Natural killer cell (primary cell): ENCODE measurements at regions not wholly inside any gene's neighbourhood (a gene's known extent, or its start where the extent isn't known, plus 50 kb on each side); places are given as distances from the start of the nearest gene placed in this dataset.
A peak's percentile ranks its signal among the peaks of the same experiment; 100 is the strongest.

Experiments used
- ATAC-seq, 3 donors: fragments of 150-1000 bp in 2 of 3; fragments of 200-7000 bp in 1 of 3; cut with Tn5 transposase; 1 replicate in 1 of 3; 2 replicates in 2 of 3; pipeline ENCODE4 v1.10.0; 2021; ENCODE audit warnings: mild to moderate bottlenecking in 2 of 3, moderate library complexity in 2 of 3
- DNase-seq, 2 donors: peaks; one replicate each; pipeline versions ENCODE4 v3.0.0 to v3.0.0-alpha.2; 2013 to 2021; ENCODE audit warnings: mixed read lengths in 1 of 2
- H3K27ac ChIP-seq: one replicate; pipeline ENCODE4 v1.5.1; 2013; ENCODE audit warnings: mild to moderate bottlenecking, low read length
- H3K27me3 ChIP-seq: one replicate; pipeline ENCODE4 v1.6.1; 2013; ENCODE audit warnings: low read length; ENCODE audit not compliant: control insufficient read depth, insufficient read depth
- H3K36me3 ChIP-seq: one replicate; pipeline ENCODE4 v1.6.1; 2013; ENCODE audit warnings: low read length; ENCODE audit not compliant: control insufficient read depth, insufficient read depth
- H3K4me1 ChIP-seq: one replicate; pipeline ENCODE4 v1.6.1; 2013; ENCODE audit warnings: low read length; ENCODE audit not compliant: control insufficient read depth, insufficient read depth
- H3K4me3 ChIP-seq: one replicate; pipeline ENCODE4 v1.5.1; 2013; ENCODE audit warnings: low read length
- H3K9me3 ChIP-seq: one replicate; pipeline ENCODE4 v1.6.1; 2013; ENCODE audit warnings: low read length; ENCODE audit not compliant: control insufficient read depth, insufficient read depth
- H3K27ac Mint-ChIP-seq, 2 donors: one replicate each; pipeline ENCODE4 v1.8.0; 2022; ENCODE audit warnings: mild to moderate bottlenecking in 2 of 2, mixed read lengths in 2 of 2, moderate library complexity in 1 of 2
- H3K27me3 Mint-ChIP-seq, 2 donors: one replicate each; pipeline ENCODE4 v1.8.0; 2022; ENCODE audit warnings: low read depth in 2 of 2, mixed read lengths in 2 of 2
- H3K36me3 Mint-ChIP-seq: one replicate; pipeline ENCODE4 v1.8.0; 2022; ENCODE audit warnings: mixed read lengths
- H3K4me1 Mint-ChIP-seq, 2 donors: one replicate each; pipeline ENCODE4 v1.8.0; 2022; ENCODE audit warnings: mixed read lengths in 2 of 2
- H3K4me3 Mint-ChIP-seq: one replicate; pipeline ENCODE4 v1.8.0; 2022; ENCODE audit warnings: mild to moderate bottlenecking, moderate library complexity, mixed read lengths
- H3K9me3 Mint-ChIP-seq, 2 donors: one replicate each; pipeline ENCODE4 v1.8.0; 2022; ENCODE audit warnings: mixed read lengths in 2 of 2
- WGBS: methylation state at CpG from one replicate; pipeline ENCODE4 v1.1.7; 2013; ENCODE audit warnings: missing lambda C conversion rate; ENCODE audit not compliant: insufficient coverage; 5-methylcytosine and 5-hydroxymethylcytosine counted together
- intact Hi-C: fragments of 100-400 bp; cut with micrococcal nuclease; formaldehyde crosslinking; loops from one replicate; pipeline ENCODE4 v1.14.2; 2022
- TF ChIP-seq, protein P1 (sequence below): fragments of 200-600 bp; IDR thresholded peaks from one replicate; pipeline ENCODE4 v1.8.0; 2022; ENCODE audit warnings: antibody characterized with exemption

DNA sequence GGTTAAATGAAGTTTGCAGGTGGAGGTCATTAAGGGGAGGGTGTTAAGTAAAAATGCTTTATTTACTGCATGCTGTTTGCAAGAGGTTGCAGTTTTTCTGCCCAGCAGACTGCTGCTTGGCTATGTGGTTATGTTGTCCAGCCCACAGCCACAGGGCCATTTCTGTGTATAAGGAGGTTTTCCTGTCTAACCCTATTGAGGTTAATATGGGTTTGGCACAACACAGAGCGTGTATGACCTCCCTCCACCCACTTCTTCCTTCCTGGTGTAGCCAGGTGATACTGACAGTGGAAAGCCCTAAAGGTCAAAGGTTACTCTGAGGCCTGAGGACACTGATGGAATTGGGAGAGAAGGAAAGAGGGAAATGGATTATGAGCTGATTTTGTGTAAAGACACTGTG, 253.7 kb upstream of the PWP1 start:
- TF ChIP-seq, protein P1, sequence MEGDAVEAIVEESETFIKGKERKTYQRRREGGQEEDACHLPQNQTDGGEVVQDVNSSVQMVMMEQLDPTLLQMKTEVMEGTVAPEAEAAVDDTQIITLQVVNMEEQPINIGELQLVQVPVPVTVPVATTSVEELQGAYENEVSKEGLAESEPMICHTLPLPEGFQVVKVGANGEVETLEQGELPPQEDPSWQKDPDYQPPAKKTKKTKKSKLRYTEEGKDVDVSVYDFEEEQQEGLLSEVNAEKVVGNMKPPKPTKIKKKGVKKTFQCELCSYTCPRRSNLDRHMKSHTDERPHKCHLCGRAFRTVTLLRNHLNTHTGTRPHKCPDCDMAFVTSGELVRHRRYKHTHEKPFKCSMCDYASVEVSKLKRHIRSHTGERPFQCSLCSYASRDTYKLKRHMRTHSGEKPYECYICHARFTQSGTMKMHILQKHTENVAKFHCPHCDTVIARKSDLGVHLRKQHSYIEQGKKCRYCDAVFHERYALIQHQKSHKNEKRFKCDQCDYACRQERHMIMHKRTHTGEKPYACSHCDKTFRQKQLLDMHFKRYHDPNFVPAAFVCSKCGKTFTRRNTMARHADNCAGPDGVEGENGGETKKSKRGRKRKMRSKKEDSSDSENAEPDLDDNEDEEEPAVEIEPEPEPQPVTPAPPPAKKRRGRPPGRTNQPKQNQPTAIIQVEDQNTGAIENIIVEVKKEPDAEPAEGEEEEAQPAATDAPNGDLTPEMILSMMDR = no peak
- Mint-ChIP-seq H3K4me3 (no peak overlapping the region), H3K36me3 (no peaks in the 10 kb centered on the region), H3K27me3 (peaks cover 23 to 56% of the 10 kb centered on the region in 2 donors), H3K9me3 (peaks cover 0 to 3% of the 10 kb centered on the region in 2 donors), H3K4me1 (peaks cover 33 to 50% of the 10 kb centered on the region in 2 donors), H3K27ac (no peak overlapping the region)
- Histone ChIP-seq H3K27ac (no peak overlapping the region), H3K4me1 (peaks cover 19% of the 10 kb centered on the region), H3K36me3 (no peaks in the 10 kb centered on the region), H3K27me3 (no peaks in the 10 kb centered on the region), H3K4me3 (no peak overlapping the region), H3K9me3 (peaks cover 3% of the 10 kb centered on the region)
- WGBS = no CpG with 5 or more reads among the region's 1 CpG
- ATAC-seq (peak in 2 of 3 donors; percentile 31 to 85), DNase-seq (no peak)
- intact Hi-C loops = no loop called here

DNA sequence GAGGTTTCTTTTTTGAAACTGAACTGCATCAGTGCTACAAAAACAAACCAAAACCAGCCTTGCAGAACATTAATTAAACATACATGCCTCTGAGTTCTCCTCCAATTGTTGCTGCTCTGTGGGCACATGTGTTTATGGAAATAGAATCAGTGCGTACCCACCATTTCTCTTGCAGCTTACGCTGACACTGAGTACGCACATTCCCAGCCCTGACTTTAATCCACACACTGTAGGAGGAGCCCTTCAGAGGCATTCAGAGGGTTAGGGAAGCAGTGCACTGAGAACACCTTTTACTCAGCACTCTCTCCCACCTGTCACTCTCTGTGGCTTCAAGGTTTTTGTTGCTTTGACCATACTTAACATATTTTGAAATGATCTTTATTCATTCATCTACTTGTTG, 250.5 kb upstream of the PWP1 start:
- H3K36me3 ChIP-seq = no peaks in the 10 kb centered on the region
- H3K27me3 ChIP-seq = no peaks in the 10 kb centered on the region
- 100% methylated on average over 3 of the region's 3 CpGs for WGBS
- intact Hi-C loops = no loop called here
- H3K4me3 ChIP-seq = no peak overlapping the region
- Mint-ChIP-seq H3K9me3 (no peaks in the 10 kb centered on the region), H3K4me3 (no peak overlapping the region), H3K27me3 (peaks cover 6 to 38% of the 10 kb centered on the region in 2 donors), H3K27ac (no peak overlapping the region), H3K36me3 (no peaks in the 10 kb centered on the region), H3K4me1 (peaks cover 41 to 52% of the 10 kb centered on the region in 2 donors)
- H3K27ac ChIP-seq = no peak overlapping the region
- no peak for DNase-seq
- TF ChIP-seq, protein P1 = no peak
- ATAC-seq = no peak
- peaks cover 19% of the 10 kb centered on the region for H3K4me1 ChIP-seq
- H3K9me3 ChIP-seq = no peaks in the 10 kb centered on the region

DNA sequence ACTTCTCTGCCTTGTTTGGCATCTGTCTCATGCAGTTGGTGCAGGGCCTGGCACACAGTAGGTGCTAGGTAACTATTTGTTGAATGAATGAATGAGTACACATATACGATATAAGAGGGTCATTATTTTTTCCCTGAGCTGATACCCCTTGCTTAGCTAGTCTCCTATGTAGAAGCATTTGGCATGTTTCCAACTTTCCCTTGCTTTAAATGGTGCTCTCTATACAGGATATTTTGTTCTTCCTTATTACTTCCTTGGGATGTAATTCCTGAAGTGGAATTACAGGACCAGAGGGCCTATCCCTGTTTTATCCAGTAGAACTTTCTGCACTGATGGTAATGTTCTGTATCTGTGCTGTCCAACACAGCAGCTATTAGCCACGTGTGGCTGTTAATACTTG, 250.1 kb upstream of the PWP1 start:
- H3K4me3 ChIP-seq = no peak overlapping the region
- ATAC-seq (no peak), DNase-seq (no peak)
- intact Hi-C loops = no loop called here
- H3K27ac ChIP-seq = no peak overlapping the region
- Mint-ChIP-seq H3K4me1 (peaks cover 41 to 53% of the 10 kb centered on the region in 2 donors), H3K9me3 (no peaks in the 10 kb centered on the region), H3K27me3 (peaks cover 5 to 37% of the 10 kb centered on the region in 2 donors), H3K4me3 (no peak overlapping the region), H3K27ac (no peak overlapping the region), H3K36me3 (no peaks in the 10 kb centered on the region)
- peaks cover 19% of the 10 kb centered on the region for H3K4me1 ChIP-seq
- TF ChIP-seq, protein P1 = no peak
- WGBS = 91% methylated on average over 2 of the region's 2 CpGs
- H3K27me3 ChIP-seq = no peaks in the 10 kb centered on the region
- H3K9me3 ChIP-seq = no peaks in the 10 kb centered on the region
- no peaks in the 10 kb centered on the region for H3K36me3 ChIP-seq

DNA sequence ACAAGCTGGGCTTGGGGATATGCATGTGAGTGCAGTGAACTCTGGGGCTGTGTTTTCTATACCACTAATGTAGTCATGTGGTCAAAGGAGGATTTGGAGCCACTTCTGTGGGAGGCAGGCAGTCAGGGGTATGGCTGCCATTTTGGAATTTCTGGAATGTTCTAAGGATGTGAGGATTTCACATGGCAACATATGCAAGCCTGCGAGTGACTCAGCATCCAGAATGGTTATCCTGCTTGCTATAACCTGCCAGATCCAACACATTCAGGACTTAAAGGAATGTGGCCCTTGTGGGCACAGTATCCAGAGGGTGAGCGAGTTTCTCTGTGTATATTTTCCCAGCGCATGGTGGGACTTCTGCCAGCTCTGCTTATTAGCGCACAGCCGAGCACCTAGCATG, 249.2 kb upstream of the PWP1 start:
- H3K4me1 ChIP-seq = peaks cover 14% of the 10 kb centered on the region
- no peaks in the 10 kb centered on the region for H3K27me3 ChIP-seq
- WGBS = 80% methylated on average over 5 of the region's 5 CpGs
- H3K27ac ChIP-seq = no peak overlapping the region
- H3K27ac Mint-ChIP-seq = no peak overlapping the region
- no peaks in the 10 kb centered on the region for H3K9me3 ChIP-seq
- intact Hi-C loops = no loop called here
- TF ChIP-seq, protein P1 = no peak
- no peaks in the 10 kb centered on the region for H3K36me3 Mint-ChIP-seq
- H3K36me3 ChIP-seq = no peaks in the 10 kb centered on the region
- no peak for DNase-seq
- no peak overlapping the region for H3K4me3 Mint-ChIP-seq
- H3K27me3 Mint-ChIP-seq = peaks cover 4 to 34% of the 10 kb centered on the region in 2 donors
- no peak overlapping the region for H3K4me3 ChIP-seq
- H3K4me1 Mint-ChIP-seq = peaks cover 42 to 57% of the 10 kb centered on the region in 2 donors
- no peak for ATAC-seq
- H3K9me3 Mint-ChIP-seq = no peaks in the 10 kb centered on the region
